Amniotic stem cell (primary cell): ENCODE measurements at regions not wholly inside any gene's neighbourhood (a gene's known extent, or its start where the extent isn't known, plus 50 kb on each side); places are given as distances from the start of the nearest gene placed in this dataset.

ENCODE experiments used
- DNase-seq: peaks from one replicate; lab custom pipeline; 2025; lab: John Stamatoyannopoulos, UW

DNA sequence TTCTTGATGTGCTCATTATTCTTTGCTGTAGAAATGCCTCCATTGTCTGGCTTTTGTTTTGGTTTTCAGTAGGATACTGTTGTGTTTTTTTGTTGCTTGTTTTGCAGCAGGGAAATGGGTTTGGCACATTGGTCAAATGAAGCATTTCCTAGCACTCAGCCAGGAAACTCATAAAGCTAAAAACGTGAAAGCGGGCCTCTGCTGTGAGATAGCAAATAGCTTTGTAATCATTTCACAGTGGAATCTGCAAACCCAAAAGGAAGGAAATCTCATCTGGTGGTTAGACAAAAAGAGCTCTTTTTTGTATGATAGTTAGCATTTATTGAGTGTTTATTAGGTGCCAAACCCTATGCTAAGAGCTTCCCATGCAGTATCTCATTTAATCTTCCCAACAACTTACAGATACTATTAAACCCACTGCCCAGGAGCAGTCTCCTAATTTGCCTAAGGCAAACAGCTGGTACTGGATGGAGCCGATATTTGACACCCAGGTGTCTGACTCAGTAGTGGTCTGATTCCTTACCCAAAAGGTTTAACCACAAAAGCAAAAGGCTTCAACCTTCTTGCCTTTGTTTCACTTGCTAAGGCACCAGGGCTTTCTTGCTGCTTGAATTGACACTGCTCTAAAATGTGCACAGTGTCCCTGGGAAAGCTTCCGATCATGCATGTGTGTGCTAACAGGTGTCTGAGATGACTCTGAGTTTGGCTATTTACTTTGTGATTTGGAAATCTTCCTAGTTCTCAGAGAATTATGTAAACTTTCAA lies 527.9 kb upstream of the MDFIC2 start:
- DNase-seq: no peak

DNA sequence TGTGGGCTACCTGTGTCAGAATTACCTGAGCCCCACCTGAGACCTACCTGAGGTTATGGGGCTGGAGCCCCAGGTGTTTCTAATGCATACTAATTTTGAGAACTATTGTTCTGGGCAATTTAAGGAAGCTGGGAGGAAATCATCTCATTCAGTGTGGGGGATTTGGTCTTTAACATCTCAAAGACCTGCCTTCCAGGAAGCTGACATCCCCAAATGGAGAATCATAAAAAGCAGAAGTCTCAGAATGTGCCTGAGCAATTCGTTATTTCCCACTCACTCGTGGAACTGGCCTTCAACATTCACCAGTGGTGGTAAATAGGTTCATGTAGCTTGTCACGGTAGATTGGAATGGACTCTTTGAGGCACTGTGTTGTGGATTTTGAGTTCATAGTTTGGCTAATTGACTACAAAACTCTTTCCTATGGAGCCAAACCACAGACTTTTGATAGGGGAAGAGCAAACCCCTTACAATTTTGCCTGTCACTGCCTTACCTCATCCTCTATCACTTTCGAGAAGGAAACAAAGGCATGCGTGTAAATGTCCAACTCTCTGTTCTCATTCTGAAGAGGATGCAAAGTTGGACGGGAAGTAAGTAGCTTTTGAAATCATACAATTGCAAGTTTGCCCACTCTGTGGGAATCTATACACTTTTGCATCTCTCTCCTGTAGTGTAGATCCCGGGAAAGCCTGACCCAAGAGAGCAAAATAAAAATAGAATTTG lies 521.0 kb upstream of the MDFIC2 start:
- no peak for DNase-seq

DNA sequence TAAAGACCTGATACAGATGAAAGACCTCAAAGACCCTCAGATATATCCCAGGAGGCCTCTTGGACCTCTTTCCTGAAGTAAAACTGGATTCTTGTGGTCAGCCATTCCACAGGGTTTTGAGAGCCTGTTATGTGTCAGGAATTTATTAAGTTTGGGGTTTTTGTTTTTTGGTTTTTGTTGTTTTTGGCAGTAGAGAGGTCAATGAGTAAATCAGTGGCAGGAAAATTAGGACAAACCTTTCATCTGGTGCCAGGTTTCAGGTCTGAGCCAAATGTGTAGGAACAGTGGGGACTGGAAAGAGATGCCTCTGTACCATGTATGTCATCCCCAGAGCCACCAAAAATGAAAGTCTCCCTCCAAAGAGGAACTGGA lies 520.4 kb upstream of the MDFIC2 start:
- no peak for DNase-seq

DNA sequence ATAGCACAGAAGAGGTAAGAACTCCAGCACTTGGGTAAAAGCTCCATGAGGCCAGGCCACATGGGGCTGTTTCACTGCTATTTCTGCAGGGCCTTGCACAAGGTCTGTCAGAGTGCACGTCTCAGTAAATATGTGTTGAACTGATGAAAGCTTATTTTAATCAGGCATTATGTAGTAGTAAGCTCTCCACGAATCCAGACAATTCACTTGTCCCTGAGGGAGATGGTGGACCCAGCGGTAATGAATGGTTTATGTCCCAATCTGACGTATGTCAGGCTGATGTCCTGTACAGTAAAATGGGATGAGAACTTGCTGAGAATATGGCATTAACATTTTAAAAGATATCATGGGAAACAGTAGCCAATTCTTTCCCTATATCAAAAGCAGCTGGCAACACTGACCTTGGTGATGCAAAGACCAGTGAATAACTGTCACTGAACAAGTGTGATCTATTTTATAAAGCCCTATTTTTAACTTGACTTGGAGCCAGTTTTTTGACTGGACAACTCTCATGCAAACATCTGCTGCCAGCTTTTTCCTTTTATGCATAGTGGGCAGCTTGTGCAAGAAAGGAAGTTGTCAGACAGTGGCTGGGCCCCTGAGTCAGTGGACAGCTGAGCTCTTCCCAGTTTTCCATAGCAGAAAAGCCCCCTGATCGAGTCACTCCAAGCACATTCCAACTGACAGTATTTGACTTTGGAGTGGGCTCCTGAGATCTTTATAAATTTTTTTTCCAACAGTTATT lies 519.8 kb upstream of the MDFIC2 start:
- DNase-seq: no peak

DNA sequence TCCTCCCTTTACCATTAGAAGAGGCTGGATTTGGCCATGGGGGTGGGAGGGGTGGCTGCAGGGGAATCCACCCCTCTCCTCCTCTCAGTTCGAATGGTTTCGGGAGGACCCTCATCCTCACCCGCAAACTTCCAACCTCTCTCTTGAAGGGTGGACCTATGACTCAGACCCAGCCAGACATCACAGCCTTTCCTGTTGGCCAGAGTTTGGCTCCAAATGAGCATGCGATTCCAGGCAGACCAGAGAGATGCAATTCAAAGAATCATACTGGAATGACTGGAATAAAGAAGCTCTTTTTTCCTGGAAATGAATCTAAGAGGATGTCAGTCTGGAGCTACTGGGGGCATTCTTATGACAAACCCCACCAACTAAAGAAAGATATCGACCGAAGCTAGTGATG lies 516.7 kb upstream of the MDFIC2 start:
- no peak for DNase-seq

DNA sequence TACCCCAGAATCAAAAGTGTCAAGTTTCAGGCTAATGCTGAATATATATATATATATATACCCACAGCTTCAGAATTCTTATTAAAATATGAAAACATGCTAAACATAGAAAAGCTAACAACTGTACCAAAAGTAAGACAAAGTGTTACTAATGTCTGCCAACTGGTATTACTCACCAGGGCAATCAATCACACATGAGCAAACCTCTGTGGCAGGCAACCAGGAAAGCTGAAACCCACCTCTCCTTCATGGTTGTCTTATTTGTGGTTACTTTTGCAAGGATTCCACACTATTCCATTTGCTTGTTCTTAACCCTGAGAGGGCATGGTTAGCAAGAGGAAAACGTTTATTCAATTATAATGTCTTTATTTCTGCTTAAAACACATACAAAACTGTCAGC lies 512.3 kb upstream of the MDFIC2 start:
- no peak for DNase-seq

DNA sequence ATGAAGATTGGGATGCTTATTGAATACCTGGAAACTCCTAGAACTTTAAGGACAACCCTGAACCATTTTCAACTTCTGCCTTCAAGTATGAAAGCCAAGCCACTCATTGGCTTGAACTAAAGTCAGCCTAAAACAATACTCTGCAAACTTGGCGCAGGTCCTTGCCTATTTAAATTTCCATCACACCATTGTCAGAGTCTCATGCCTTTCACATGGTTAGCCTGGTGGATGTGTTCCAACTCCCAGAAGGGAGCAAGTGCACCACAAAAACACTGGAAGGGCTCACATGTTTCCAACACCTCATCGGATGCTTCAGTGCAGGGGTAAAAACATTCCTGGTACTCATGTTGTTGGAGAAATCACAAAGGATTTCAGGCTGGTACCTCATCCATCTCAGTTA lies 511.6 kb upstream of the MDFIC2 start:
- DNase-seq: no peak

DNA sequence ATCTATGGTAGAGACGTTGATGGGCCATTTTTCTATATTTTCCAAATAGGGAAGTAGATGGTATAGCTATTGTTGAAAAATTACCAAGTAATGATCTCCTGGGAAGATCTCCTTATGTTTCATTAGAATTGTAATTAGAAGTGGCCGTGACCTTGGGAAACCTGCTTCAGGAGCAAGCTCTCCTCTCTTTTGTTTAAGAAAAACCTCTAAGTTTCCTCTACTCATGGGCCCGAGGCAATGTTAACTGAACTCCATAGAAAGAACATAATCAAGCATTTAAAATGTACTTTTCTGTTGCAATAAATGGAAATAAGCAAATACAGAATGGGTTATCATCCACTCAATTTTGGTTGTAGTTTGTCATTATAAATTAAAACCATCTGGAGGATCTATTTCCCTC lies 511.2 kb upstream of the MDFIC2 start:
- no peak for DNase-seq

DNA sequence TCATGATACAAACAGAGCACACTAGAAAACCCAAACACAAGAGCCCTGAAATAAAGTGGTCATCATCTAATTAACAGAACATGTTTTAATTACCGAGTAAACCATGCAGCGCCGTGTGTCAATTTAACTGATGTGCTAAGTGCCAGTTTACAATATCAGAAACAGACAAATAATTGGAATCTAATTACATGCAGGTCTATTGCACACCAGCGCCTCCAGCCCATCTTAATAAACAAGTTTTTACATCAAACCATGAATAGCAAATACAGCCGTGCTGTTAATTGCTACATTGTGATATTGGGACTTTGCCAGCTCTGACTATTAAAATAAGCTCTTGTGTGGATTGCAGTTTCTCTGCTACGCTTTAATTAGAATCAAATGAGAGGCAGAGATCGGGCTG lies 510.2 kb upstream of the MDFIC2 start:
- DNase-seq: no peak

DNA sequence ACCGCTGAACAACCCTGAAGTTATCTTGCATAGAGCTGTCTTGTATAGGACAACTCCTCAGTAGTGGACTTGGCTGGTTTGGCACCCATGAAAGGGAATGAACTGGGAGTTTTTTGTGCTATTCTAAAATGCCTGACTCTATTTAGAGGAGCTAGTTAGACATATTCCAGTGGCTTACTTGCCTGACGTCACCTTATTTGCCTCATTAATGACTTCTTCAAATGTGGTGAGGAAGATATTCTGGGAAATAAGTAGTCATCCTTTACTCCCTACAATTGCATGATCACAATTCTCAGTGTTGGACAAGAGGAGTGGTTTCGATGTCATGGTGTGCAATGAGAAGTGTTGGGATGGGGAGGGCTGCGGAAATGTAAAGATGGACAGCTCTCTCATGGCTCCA lies 509.2 kb upstream of the MDFIC2 start:
- DNase-seq: no peak

DNA sequence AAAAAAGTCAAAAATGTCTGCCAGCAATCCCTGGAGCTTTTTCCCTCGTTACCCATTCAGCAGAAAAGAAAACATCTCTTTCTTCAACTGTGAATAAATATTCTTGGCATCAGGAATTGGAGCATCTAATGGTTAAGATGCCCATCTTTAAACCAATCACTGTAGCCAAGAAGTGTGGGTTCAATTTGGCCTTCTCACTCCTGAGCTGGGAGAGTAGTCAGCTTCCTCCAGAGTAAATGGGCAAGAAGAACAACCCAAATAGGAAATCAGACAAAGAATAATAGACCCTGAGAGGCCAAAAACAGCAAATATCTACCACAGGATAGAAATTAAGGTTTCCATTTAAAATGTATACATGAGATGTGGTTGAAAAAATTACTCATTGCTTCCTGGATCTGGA lies 508.0 kb upstream of the MDFIC2 start:
- no peak for DNase-seq

DNA sequence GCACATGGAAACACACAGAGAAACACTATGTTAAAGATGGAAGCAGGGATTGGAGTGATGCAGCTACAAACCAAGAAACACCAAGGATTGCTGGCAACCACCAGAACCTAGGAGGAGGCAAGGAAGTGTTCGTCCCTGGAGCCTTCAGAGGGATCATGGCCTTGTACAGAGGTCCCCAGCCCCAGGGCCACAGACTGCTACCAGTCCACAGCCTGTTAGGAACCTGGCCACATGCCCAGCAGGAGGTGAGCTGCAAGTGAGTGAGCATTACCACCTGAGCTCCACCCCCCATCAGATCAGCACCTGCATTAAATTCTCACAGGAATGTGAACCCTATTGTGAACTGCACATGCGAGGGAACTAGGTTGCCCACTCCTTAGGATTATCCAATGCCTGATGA lies 505.7 kb upstream of the MDFIC2 start:
- no peak for DNase-seq

DNA sequence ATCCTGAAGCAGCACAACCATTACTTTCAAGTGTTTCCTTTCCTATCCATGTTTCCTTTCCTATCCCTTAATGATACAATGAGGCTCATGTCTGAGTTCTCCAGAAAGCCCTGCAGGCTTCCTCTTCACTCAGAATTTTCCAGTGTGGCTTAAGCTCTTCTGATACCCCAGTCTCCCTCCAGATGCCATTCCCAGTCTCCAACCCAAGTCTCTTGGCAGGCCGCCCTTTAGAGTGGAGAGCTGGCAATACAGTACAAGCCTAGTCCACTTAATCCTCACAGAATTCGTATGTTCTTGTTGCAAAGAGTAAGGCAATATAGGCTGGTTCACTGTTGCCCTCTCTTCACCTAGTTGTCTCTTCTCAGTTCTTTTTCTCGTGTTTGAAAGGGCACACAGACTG lies 503.9 kb upstream of the MDFIC2 start:
- DNase-seq: no peak

DNA sequence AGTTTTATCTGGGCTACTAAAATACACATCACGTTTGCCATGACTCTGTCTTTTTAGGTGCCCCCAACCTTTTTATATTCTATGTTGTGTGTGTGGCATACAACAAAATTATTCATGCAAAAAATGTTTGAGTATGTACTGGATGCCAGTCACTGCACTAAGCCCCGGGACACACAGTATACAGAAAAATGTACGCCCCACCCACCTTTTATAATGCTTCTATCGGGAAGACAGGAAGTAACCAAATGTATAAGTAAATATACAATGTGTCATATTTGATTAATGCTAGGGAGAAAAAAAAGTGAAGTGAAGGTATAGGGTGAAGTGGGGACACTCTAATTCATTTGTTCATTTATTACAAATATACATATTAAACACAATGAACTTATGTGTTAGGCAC lies 503.4 kb upstream of the MDFIC2 start:
- no peak for DNase-seq

DNA sequence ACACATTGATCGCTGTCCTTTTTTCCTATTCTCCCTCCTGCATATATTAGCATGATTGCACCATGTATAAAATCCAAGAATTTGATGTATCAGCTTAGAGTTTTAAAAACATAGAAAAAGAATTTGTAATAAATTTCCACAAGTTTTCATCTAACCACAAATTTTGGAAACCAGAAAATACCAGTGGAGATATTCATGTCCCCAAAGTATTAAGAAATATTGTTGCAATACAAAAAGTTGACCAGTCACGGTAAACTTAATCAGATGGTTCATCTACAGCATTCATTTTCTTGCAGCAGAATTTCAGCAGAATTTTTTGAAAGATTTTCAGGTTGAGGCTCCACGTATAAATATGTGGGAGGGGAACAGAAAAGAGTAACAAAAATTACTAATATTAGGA lies 500.9 kb upstream of the MDFIC2 start:
- no peak for DNase-seq

DNA sequence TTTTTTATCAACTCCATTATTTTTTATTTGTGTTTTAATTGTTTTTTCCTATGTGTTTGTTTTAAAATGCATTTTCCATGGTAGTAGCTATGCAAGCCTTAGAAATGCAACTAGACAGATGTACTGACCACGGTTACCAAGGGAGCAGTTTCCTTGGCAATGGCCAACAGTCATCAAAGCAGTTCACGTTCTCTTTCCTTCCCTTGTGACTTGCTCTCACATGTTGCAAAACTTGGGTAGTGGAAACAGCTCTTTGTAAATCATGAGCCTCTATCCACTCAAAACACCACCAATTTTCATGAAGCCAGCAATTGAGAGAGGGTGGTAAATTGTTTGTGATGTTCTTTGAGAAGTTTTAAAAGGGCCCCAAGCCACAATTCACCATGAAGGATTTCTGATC lies 499.4 kb upstream of the MDFIC2 start:
- no peak for DNase-seq

DNA sequence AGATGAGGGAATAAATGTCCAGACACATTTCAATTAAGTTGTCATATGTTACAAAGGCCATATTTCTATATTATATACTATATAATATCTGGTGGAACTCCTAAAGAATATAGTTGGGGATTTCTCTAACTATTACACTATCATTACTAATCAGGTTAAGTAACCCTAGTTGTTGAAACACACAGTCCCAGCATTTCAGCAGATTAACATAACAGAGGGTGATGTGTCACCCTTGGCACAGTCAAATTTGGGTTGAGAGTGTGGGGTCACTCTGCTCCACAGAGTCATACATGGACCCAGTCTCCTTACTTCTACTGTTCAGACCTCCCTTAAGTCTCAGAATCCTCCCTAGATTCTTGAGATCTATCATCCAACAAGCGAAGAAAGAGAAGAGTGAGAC lies 496.4 kb upstream of the MDFIC2 start:
- DNase-seq: no peak

DNA sequence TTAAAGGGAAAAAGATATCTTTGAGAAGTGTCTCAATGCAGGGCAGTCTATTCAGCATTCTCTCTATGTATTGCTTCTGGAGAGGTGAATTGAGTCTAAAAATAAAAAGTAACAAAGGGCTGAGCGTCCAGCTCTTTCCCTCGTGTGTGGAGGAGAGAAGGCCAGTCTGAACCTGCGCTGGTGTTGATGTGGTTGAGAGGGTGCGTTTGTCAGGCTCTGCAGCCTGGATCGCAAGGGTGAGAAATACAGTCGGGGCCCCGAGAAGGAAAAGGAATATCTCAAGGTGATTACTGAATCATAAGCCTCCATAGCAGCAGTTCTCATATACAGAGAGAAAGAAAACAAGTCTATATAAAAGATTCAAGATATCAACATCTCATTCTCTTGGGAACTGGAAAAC lies 494.1 kb upstream of the MDFIC2 start:
- DNase-seq: no peak

DNA sequence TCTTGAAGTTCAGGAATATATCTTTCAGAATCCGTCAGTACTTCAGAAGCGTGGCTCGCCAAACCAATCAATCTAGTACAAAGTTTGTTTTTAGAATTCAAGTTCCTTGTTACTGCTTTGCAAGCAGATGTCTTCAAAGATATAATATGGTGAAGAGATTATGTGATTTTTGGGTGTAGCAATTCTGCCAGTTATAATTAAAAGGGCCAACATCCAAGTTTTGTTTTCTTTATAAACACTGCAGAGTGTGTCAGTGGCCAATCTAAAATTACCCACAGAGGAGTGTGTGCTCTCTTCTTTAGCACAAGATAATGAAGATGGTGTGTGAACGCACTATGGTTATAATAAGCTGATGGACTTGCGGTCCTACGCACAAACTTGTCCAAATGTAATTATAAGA lies 493.6 kb upstream of the MDFIC2 start:
- no peak for DNase-seq

DNA sequence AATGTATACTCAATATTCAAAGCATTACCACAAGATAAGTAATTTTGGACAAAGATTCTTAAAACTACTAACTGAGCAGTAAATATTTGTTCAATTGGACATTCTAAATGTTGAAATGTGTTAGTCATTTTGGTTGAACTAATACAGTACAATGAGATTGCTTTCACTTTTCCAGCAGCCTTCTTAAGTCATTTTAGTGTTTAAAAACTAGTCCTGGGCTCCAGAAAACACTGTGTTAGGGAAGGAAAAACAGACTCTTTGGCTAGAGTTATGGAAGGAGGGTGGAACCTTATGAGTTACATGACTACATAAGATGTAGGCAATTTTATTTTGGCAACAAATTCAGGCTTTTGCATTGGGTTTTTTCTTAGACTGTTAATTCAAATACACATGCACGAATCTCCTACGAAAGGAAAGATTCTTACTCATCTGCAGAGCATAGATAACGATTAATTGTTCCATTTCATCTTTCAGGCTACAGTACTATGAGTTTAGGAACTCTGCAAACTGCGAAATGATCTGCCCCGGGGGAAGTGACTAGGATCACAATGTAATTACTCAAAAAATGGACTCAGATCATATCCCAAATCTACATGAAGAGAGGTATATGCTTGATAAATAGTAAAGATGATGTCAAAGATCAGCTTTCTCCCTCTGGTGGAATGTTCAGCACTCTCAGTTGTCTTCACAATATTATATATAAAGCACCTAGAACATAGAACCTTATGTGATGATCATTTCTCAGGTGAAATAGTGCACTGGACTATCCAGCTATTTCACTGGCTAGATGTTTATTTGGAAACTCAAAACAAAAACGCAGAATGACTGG lies 492.8 kb upstream of the MDFIC2 start:
- DNase-seq: no peak

DNA sequence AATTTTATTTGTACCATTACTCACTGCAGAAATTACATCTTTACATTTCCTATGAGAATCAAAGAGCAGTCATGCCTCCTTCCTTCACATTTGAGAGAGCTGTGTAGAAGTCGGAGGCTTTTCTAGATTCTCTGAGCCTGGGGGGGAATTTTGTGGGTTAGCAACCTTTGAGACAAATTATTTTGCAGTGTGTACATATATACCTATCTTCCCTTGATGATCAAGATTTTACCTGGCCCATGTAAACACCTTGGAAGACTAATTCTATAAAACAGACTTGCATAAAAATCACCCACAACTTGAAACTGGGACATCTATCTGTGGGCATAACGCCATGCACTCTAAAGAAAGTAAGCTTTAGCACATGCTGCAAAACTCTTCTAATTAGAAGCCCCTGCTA lies 491.5 kb upstream of the MDFIC2 start:
- DNase-seq: no peak

DNA sequence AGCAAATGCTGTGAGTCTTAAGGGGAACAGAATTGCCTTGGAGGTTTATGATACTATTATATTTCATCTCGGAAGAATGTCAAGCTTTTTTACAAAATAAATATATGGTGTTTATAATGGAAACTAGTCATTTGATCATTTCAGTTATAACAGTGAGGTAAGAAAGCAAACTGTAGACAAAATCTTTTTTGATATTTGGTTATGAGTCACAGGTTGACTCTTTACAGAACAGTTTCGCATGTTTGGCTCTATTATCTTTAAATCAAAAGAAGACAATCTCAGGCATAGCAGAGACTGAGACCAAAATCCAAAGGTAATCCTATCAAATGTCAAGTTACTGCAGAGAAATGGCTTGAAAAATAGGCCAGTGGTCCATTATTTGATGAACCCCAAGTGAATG lies 490.9 kb upstream of the MDFIC2 start:
- no peak for DNase-seq
